Breast epithelium (tissue), 4 donors: ENCODE measurements at regions not wholly inside any gene's neighbourhood (a gene's known extent, or its start where the extent isn't known, plus 50 kb on each side); places are given as distances from the start of the nearest gene placed in this dataset.

Experiments used
- DNase-seq, 2 donors: peaks; one replicate each; pipeline ENCODE4 v3.0.0-alpha.2; 2019; ENCODE audit warnings: low spot score in 2 of 2
- H3K27ac ChIP-seq, 2 donors: fragments of 200-600 bp; sonication (generic) in 1 of 2; one replicate each; pipeline ENCODE4 v1.5.1; 2016 to 2019; ENCODE audit warnings: mild to moderate bottlenecking in 1 of 2
- H3K27me3 ChIP-seq, 2 donors: fragments of 200-600 bp; sonication (generic) in 1 of 2; one replicate each; pipeline versions ENCODE4 v1.5.1 to v1.6.0; 2017 to 2019; ENCODE audit warnings: control low read depth in 1 of 2, mild to moderate bottlenecking in 1 of 2
- H3K36me3 ChIP-seq: fragments of 200-600 bp; one replicate; pipeline ENCODE4 v1.5.1; 2019
- H3K4me1 ChIP-seq, 2 donors: fragments of 200-600 bp; sonication (generic); one replicate each; pipeline ENCODE4 v1.5.1; 2016 to 2019; ENCODE audit warnings: control low read depth in 1 of 2
- H3K4me3 ChIP-seq, 3 donors: fragments of 200-600 bp; sonication (generic); 1 replicate in 2 of 3; 2 replicates in 1 of 3; pipeline ENCODE4 v1.5.1; 2016 to 2019; ENCODE audit warnings: mild to moderate bottlenecking in 3 of 3, moderate library complexity in 2 of 3
- H3K9me3 ChIP-seq, 2 donors: fragments of 200-600 bp; sonication (generic) in 1 of 2; one replicate each; pipeline ENCODE4 v1.5.1; 2016 to 2019; ENCODE audit warnings: control low read depth in 1 of 2
- CTCF ChIP-seq, 3 donors: fragments of 450-650 bp; IDR thresholded peaks; one replicate each; pipeline ENCODE4 v1.5.1; 2016 to 2017; ENCODE audit warnings: antibody characterized with exemption in 3 of 3, mild to moderate bottlenecking in 3 of 3, moderate library complexity in 3 of 3
- POLR2A ChIP-seq: fragments of 450-650 bp; IDR thresholded peaks from one replicate; pipeline ENCODE4 v1.6.1; 2016; ENCODE audit warnings: antibody characterized with exemption, mild to moderate bottlenecking, moderate library complexity
- POLR2AphosphoS5 ChIP-seq, 3 donors: sonication (generic); formaldehyde crosslinking; IDR thresholded peaks; one replicate each; pipeline ENCODE4 v1.6.1; 2017; ENCODE audit warnings: antibody characterized with exemption in 3 of 3
- intact Hi-C: fragments of 100-400 bp; cut with DNase I; formaldehyde crosslinking; loops from one replicate; pipeline ENCODE4 v1.15.1; 2023; ENCODE audit warnings: low total_unique reads

- DNase-seq: no peak
- H3K4me3 ChIP-seq: no peak overlapping the region
- no peaks in the 10 kb centered on the region for H3K27me3 ChIP-seq
- intact Hi-C loops: no loop called here
- no peak overlapping the region for H3K27ac ChIP-seq
- H3K36me3 ChIP-seq: no peaks in the 10 kb centered on the region
- H3K4me1 ChIP-seq: no peaks in the 10 kb centered on the region
- H3K9me3 ChIP-seq: no peaks in the 10 kb centered on the region
- TF ChIP-seq CTCF (IDR thresholded peaks at IDR 0.05) (no peak), POLR2A (no peak), POLR2AphosphoS5 (IDR thresholded peaks at IDR 0.05) (no peak)
Measured at GRCh38 chr14:22699801-22700564, 55.8 kb upstream of the OR6J1 start.

GRCh38 chr14:22713631-22713950 lies 52.9 kb upstream of the OXA1L start:
- TF ChIP-seq CTCF (IDR thresholded peaks at IDR 0.05) (no peak), POLR2A (no peak), POLR2AphosphoS5 (IDR thresholded peaks at IDR 0.05) (no peak)
- Histone ChIP-seq H3K4me3 (peak overlapping the region; percentile 26 to 62 (median 47)), H3K27ac (no peak overlapping the region), H3K4me1 (no peaks in the 10 kb centered on the region), H3K27me3 (peaks cover 0 to 19% of the 10 kb centered on the region in 2 donors), H3K9me3 (no peaks in the 10 kb centered on the region), H3K36me3 (no peaks in the 10 kb centered on the region)
- DNase-seq: no peak
- intact Hi-C loops: no loop called here

GRCh38 chr14:22715186-22715812 lies 51.2 kb upstream of the OXA1L start:
- Histone ChIP-seq H3K4me3 (no peak overlapping the region), H3K27ac (no peak overlapping the region), H3K9me3 (no peaks in the 10 kb centered on the region), H3K27me3 (peaks cover 0 to 10% of the 10 kb centered on the region in 2 donors), H3K36me3 (no peaks in the 10 kb centered on the region), H3K4me1 (no peaks in the 10 kb centered on the region)
- no peak for TF ChIP-seq CTCF (IDR thresholded peaks at IDR 0.05)
- no peak for TF ChIP-seq POLR2A
- no peak for TF ChIP-seq POLR2AphosphoS5 (IDR thresholded peaks at IDR 0.05)
- DNase-seq: no peak
- intact Hi-C loops: no loop called here

GRCh38 chr14:22715890-22716289 lies 50.6 kb upstream of the OXA1L start:
- DNase-seq: no peak
- H3K4me3 ChIP-seq: no peak overlapping the region

More at GRCh38 chr14:22715890-22716289, 50.6 kb upstream of the OXA1L start:
- no peaks in the 10 kb centered on the region for H3K36me3 ChIP-seq
- H3K9me3 ChIP-seq: no peaks in the 10 kb centered on the region
- intact Hi-C loops: no loop called here
- no peak overlapping the region for H3K27ac ChIP-seq
- TF ChIP-seq POLR2AphosphoS5 (IDR thresholded peaks at IDR 0.05): no peak
- TF ChIP-seq CTCF (IDR thresholded peaks at IDR 0.05): no peak
- no peak for TF ChIP-seq POLR2A
- no peaks in the 10 kb centered on the region for H3K4me1 ChIP-seq
- peaks cover 0 to 4% of the 10 kb centered on the region in 2 donors for H3K27me3 ChIP-seq
